Mammary epithelial cell (primary cell): ENCODE measurements at regions not wholly inside any gene's neighbourhood (a gene's known extent, or its start where the extent isn't known, plus 50 kb on each side); places are given as distances from the start of the nearest gene placed in this dataset.

Source experiments
- EZH2 ChIP-seq: IDR thresholded peaks from 2 replicates; pipeline ENCODE4 v1.6.1; 2012; ENCODE audit warnings: low read length, inconsistent platforms, borderline replicate concordance
- TF ChIP-seq, protein P1 (sequence below), 2 donors: IDR thresholded peaks in 1 of 2; conservative IDR thresholded peaks in 1 of 2; 2 replicates each; pipeline ENCODE4 v1.5.1; 2011 to 2012; ENCODE audit warnings: inconsistent platforms in 2 of 2, low read length in 2 of 2, mild to moderate bottlenecking in 2 of 2, control low read depth in 1 of 2, low read depth in 1 of 2; ENCODE audit not compliant: insufficient read depth in 1 of 2; ENCODE audit errors: extremely low read depth in 1 of 2

DNA sequence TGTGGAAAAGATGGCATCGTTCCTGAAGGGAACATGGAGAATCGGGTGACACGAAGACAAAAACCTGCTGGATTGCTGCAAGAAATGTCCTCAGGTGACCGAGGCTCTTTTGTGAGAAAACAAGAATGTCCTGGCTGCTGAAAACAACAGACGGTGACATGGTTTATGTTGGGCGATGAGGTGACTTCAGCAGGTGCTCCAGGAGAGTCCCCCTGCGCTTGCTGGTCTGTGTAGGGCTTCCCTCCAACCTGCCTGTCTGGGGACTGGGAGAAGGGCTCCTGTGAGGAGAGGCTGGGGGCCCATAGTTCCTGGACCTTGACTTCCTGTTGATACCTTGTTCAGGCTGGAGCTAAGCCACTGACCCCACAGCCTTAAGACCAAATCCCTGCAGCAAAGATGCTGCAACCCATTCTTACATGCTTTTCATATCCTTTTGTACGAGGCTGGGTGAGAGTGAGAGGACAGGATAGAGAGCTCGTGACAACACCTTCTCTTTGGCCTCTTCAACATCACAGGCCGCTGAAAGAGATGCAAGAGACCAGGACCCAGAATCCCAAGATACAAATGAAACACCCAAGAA, 134.8 kb downstream of the CD83 start:
- TF ChIP-seq, protein P1, sequence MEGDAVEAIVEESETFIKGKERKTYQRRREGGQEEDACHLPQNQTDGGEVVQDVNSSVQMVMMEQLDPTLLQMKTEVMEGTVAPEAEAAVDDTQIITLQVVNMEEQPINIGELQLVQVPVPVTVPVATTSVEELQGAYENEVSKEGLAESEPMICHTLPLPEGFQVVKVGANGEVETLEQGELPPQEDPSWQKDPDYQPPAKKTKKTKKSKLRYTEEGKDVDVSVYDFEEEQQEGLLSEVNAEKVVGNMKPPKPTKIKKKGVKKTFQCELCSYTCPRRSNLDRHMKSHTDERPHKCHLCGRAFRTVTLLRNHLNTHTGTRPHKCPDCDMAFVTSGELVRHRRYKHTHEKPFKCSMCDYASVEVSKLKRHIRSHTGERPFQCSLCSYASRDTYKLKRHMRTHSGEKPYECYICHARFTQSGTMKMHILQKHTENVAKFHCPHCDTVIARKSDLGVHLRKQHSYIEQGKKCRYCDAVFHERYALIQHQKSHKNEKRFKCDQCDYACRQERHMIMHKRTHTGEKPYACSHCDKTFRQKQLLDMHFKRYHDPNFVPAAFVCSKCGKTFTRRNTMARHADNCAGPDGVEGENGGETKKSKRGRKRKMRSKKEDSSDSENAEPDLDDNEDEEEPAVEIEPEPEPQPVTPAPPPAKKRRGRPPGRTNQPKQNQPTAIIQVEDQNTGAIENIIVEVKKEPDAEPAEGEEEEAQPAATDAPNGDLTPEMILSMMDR (conservative IDR thresholded peaks at IDR 0.05 in 1 of 2, IDR thresholded peaks at IDR 0.05 in 1 of 2; ENCODE audit: extremely low read depth in 1 of 2, insufficient read depth in 1 of 2, low read depth in 1 of 2, low read length in 2 of 2): no peak
- TF ChIP-seq EZH2: no peak
